ENCODE measurements at regions not wholly inside any gene's neighbourhood (a gene's known extent, or its start where the extent isn't known, plus 50 kb on each side); places are given as distances from the start of the nearest gene placed in this dataset.
"Not testable (repeated sequence)": the region's sequence is repeated elsewhere in the genome, so short reads cannot be mapped to it uniquely, and the experiment has no call there.

DNA sequence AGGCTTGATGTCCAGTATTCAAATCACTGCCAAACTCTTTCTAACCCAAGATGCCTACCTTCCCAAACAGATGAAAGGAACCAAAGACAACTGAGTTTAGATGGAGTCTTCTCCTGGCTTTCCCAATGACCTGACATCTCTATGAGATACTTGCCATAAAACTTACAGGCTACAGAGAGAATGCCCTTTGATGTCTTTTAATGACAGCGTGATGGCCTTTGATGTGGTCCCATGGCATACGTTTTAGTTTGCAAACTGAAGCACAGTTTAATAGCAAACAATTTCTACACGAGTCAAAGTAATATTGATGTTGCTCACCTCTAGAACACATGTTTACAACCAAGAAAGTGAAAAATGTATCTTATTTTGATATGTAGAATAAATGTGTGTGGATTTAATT, 73.2 kb downstream of the ZIC4 start:
- no peak overlapping the region for H3K9ac ChIP-seq (ENCODE audit: low read depth, low read length)
- no peaks in the 10 kb centered on the region for H3K36me3 ChIP-seq (ENCODE audit: control insufficient read depth, insufficient read depth, low read length)
- H3K27ac ChIP-seq (ENCODE audit: low read depth, low read length), result no peak overlapping the region
- no peaks in the 10 kb centered on the region for H3K4me1 ChIP-seq (ENCODE audit: control insufficient read depth, insufficient read depth, low read length)
- no peak overlapping the region for H3K4me3 ChIP-seq (ENCODE audit: low read depth, low read length)
- no peaks in the 10 kb centered on the region for H3K9me3 ChIP-seq (ENCODE audit: control insufficient read depth, insufficient read depth, low read length)
- H3K27me3 ChIP-seq (ENCODE audit: control insufficient read depth, insufficient read depth, low read length), result no peaks in the 10 kb centered on the region

GRCh38 chr3:147328711-147329110, 77.6 kb downstream of the ZIC4 start:
- Histone ChIP-seq H3K36me3 (ENCODE audit: control insufficient read depth, insufficient read depth, low read length) (no peaks in the 10 kb centered on the region), H3K4me1 (ENCODE audit: control insufficient read depth, insufficient read depth, low read length) (no peaks in the 10 kb centered on the region), H3K27me3 (ENCODE audit: control insufficient read depth, insufficient read depth, low read length) (no peaks in the 10 kb centered on the region), H3K27ac (ENCODE audit: low read depth, low read length) (no peak overlapping the region), H3K4me3 (ENCODE audit: low read depth, low read length) (no peak overlapping the region), H3K9me3 (ENCODE audit: control insufficient read depth, insufficient read depth, low read length) (no peaks in the 10 kb centered on the region), H3K9ac (ENCODE audit: low read depth, low read length) (no peak overlapping the region)

- Histone ChIP-seq H3K9me3 (ENCODE audit: control insufficient read depth, insufficient read depth, low read length) (no peaks in the 10 kb centered on the region), H3K27me3 (ENCODE audit: control insufficient read depth, insufficient read depth, low read length) (no peaks in the 10 kb centered on the region), H3K27ac (ENCODE audit: low read depth, low read length) (no peak overlapping the region), H3K9ac (ENCODE audit: low read depth, low read length) (no peak overlapping the region), H3K36me3 (ENCODE audit: control insufficient read depth, insufficient read depth, low read length) (no peaks in the 10 kb centered on the region), H3K4me3 (ENCODE audit: low read depth, low read length) (no peak overlapping the region), H3K4me1 (ENCODE audit: control insufficient read depth, insufficient read depth, low read length) (no peaks in the 10 kb centered on the region)
These were observed 82.0 kb downstream of the ZIC4 start for GRCh38 chr3:147324356-147324755.

- H3K27ac ChIP-seq (ENCODE audit: low read depth, low read length), result no peak overlapping the region
- no peaks in the 10 kb centered on the region for H3K9me3 ChIP-seq (ENCODE audit: control insufficient read depth, insufficient read depth, low read length)
- no peaks in the 10 kb centered on the region for H3K4me1 ChIP-seq (ENCODE audit: control insufficient read depth, insufficient read depth, low read length)
- no peak overlapping the region for H3K9ac ChIP-seq (ENCODE audit: low read depth, low read length)
- no peaks in the 10 kb centered on the region for H3K36me3 ChIP-seq (ENCODE audit: control insufficient read depth, insufficient read depth, low read length)
- no peak overlapping the region for H3K4me3 ChIP-seq (ENCODE audit: low read depth, low read length)
- no peaks in the 10 kb centered on the region for H3K27me3 ChIP-seq (ENCODE audit: control insufficient read depth, insufficient read depth, low read length)
These were observed 87.4 kb downstream of the ZIC4 start for GRCh38 chr3:147318900-147319299.

GRCh38 chr3:147317080-147317479, 89.3 kb downstream of the ZIC4 start:
- not testable (repeated sequence) for H3K9ac ChIP-seq (ENCODE audit: low read depth, low read length); H3K4me3 ChIP-seq (ENCODE audit: low read depth, low read length); H3K4me1 ChIP-seq (ENCODE audit: control insufficient read depth, insufficient read depth, low read length); H3K27ac ChIP-seq (ENCODE audit: low read depth, low read length); H3K27me3 ChIP-seq (ENCODE audit: control insufficient read depth, insufficient read depth, low read length); H3K36me3 ChIP-seq (ENCODE audit: control insufficient read depth, insufficient read depth, low read length); H3K9me3 ChIP-seq (ENCODE audit: control insufficient read depth, insufficient read depth, low read length)

- Histone ChIP-seq H3K36me3 (ENCODE audit: control insufficient read depth, insufficient read depth, low read length) (no peaks in the 10 kb centered on the region), H3K27me3 (ENCODE audit: control insufficient read depth, insufficient read depth, low read length) (no peaks in the 10 kb centered on the region), H3K9me3 (ENCODE audit: control insufficient read depth, insufficient read depth, low read length) (no peaks in the 10 kb centered on the region), H3K9ac (ENCODE audit: low read depth, low read length) (no peak overlapping the region), H3K27ac (ENCODE audit: low read depth, low read length) (no peak overlapping the region), H3K4me1 (ENCODE audit: control insufficient read depth, insufficient read depth, low read length) (no peaks in the 10 kb centered on the region), H3K4me3 (ENCODE audit: low read depth, low read length) (no peak overlapping the region)
These were observed 92.8 kb downstream of the ZIC4 start for GRCh38 chr3:147313513-147313912.

DNA sequence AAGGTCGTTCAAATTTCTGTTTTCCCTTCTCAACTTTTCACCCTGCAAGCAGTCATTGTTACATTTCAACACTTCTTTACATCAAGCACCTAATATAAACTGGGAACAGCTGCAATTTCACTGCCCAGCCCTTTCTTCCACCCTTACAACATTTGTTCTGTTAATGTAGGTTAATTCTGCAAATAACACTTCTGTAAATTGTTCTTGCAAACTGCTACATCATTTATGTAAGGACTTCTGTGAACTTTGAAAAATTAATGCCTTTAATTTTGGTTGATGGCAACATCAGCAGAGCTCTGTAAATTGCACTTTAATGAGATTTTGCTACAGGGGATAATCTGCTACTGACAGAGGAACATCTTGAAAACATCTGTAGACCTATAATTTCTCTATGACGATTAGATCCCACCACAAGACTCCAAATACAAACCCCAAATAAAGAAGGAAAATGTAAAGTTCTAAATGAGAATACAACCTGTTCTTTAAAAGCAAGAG, 93.5 kb downstream of the ZIC4 start:
- no peaks in the 10 kb centered on the region for H3K9me3 ChIP-seq (ENCODE audit: control insufficient read depth, insufficient read depth, low read length)
- no peak overlapping the region for H3K4me3 ChIP-seq (ENCODE audit: low read depth, low read length)
- H3K27ac ChIP-seq (ENCODE audit: low read depth, low read length), result no peak overlapping the region
- H3K27me3 ChIP-seq (ENCODE audit: control insufficient read depth, insufficient read depth, low read length), result no peaks in the 10 kb centered on the region
- no peaks in the 10 kb centered on the region for H3K36me3 ChIP-seq (ENCODE audit: control insufficient read depth, insufficient read depth, low read length)
- H3K9ac ChIP-seq (ENCODE audit: low read depth, low read length), result no peak overlapping the region
- no peaks in the 10 kb centered on the region for H3K4me1 ChIP-seq (ENCODE audit: control insufficient read depth, insufficient read depth, low read length)

DNA sequence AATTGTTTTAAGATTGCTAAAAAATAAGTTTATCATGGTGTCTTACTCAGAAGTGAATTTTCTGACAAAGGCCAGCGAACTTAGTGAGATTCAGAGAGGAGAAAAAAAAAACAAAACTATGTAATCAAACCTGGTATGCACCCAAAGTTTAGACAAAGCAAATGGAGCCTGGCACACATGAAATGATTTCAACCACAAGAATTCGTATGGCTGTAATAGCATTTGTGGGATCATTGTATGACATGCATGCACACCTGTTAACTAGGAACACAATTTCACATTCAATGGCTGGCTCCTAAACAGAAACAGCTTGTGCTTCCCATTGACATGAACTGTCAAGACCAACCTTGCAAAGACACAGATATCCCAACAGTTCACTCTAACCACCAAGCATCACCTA, 94.6 kb downstream of the ZIC4 start:
- H3K27me3 ChIP-seq (ENCODE audit: control insufficient read depth, insufficient read depth, low read length), result no peaks in the 10 kb centered on the region
- H3K9ac ChIP-seq (ENCODE audit: low read depth, low read length), result no peak overlapping the region
- H3K4me1 ChIP-seq (ENCODE audit: control insufficient read depth, insufficient read depth, low read length), result no peaks in the 10 kb centered on the region
- no peak overlapping the region for H3K27ac ChIP-seq (ENCODE audit: low read depth, low read length)
- no peaks in the 10 kb centered on the region for H3K36me3 ChIP-seq (ENCODE audit: control insufficient read depth, insufficient read depth, low read length)
- no peaks in the 10 kb centered on the region for H3K9me3 ChIP-seq (ENCODE audit: control insufficient read depth, insufficient read depth, low read length)
- H3K4me3 ChIP-seq (ENCODE audit: low read depth, low read length), result no peak overlapping the region

DNA sequence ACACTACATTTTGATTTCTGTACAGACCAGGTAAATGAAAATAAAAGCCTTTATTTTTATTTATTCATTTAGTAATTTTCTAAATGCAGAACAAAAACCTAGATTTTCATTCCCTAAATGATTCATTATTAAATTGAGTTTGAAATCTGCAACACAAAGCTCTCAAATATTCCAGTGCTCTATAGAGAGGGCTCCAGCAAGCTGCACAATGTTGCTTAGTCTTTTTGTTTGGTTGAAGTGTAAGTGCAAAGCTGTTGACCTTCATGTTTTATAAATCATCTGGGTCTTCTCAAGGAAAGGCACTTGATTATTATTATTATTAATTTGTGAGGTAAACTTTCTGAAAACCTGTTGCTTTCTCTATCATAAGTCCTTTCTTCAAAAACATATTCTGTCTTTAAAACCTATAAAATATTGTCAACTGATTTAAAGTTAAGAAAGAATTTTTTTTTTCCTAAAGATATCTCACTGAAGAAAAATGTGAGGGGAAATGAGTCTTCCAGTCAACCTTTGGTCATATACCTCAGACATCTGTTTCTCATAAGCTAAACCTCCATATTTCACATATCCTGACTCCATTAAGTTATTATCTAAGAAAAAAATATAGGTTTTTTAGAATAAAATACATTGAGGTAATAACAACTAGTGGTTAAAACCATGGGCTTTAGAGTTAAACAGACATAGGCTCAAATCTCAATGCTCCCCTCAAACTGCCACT, 100.7 kb downstream of the ZIC4 start:
- no peak overlapping the region for H3K9ac ChIP-seq (ENCODE audit: low read depth, low read length)
- no peaks in the 10 kb centered on the region for H3K4me1 ChIP-seq (ENCODE audit: control insufficient read depth, insufficient read depth, low read length)
- no peak overlapping the region for H3K27ac ChIP-seq (ENCODE audit: low read depth, low read length)
- no peaks in the 10 kb centered on the region for H3K27me3 ChIP-seq (ENCODE audit: control insufficient read depth, insufficient read depth, low read length)
- H3K9me3 ChIP-seq (ENCODE audit: control insufficient read depth, insufficient read depth, low read length), result no peaks in the 10 kb centered on the region
- no peak overlapping the region for H3K4me3 ChIP-seq (ENCODE audit: low read depth, low read length)
- H3K36me3 ChIP-seq (ENCODE audit: control insufficient read depth, insufficient read depth, low read length), result no peaks in the 10 kb centered on the region

GRCh38 chr3:147304756-147305155, 101.6 kb downstream of the ZIC4 start:
- Histone ChIP-seq H3K27me3 (ENCODE audit: control insufficient read depth, insufficient read depth, low read length) (no peaks in the 10 kb centered on the region), H3K9me3 (ENCODE audit: control insufficient read depth, insufficient read depth, low read length) (no peaks in the 10 kb centered on the region), H3K4me1 (ENCODE audit: control insufficient read depth, insufficient read depth, low read length) (no peaks in the 10 kb centered on the region), H3K9ac (ENCODE audit: low read depth, low read length) (no peak overlapping the region), H3K4me3 (ENCODE audit: low read depth, low read length) (no peak overlapping the region), H3K27ac (ENCODE audit: low read depth, low read length) (no peak overlapping the region), H3K36me3 (ENCODE audit: control insufficient read depth, insufficient read depth, low read length) (no peaks in the 10 kb centered on the region)

- Histone ChIP-seq H3K27ac (ENCODE audit: low read depth, low read length) (no peak overlapping the region), H3K36me3 (ENCODE audit: control insufficient read depth, insufficient read depth, low read length) (no peaks in the 10 kb centered on the region), H3K9me3 (ENCODE audit: control insufficient read depth, insufficient read depth, low read length) (no peaks in the 10 kb centered on the region), H3K9ac (ENCODE audit: low read depth, low read length) (no peak overlapping the region), H3K4me3 (ENCODE audit: low read depth, low read length) (no peak overlapping the region), H3K27me3 (ENCODE audit: control insufficient read depth, insufficient read depth, low read length) (no peaks in the 10 kb centered on the region), H3K4me1 (ENCODE audit: control insufficient read depth, insufficient read depth, low read length) (peaks cover 12% of the 10 kb centered on the region; the same call in 1 of the 2 replicates)
These were observed 104.6 kb downstream of the ZIC4 start for GRCh38 chr3:147301781-147302180.
